H9 (cell line): ENCODE measurements at regions not wholly inside any gene's neighbourhood (a gene's known extent, or its start where the extent isn't known, plus 50 kb on each side); places are given as distances from the start of the nearest gene placed in this dataset.

Experiments used
- DNase-seq: peaks from one replicate; pipeline ENCODE4 v3.0.0-alpha.2; 2017
- H2AFZ ChIP-seq: one replicate; pipeline ENCODE4 v1.6.1; 2013; ENCODE audit warnings: mild to moderate bottlenecking, low read length, control low read depth, moderate library complexity
- H2AK5ac ChIP-seq: 2 replicates; pipeline ENCODE4 v1.6.1; 2013; ENCODE audit warnings: low read length, control low read depth, mixed read lengths; ENCODE audit not compliant: insufficient read length
- H2BK120ac ChIP-seq: one replicate; pipeline ENCODE4 v1.6.1; 2013; ENCODE audit warnings: low read depth, mild to moderate bottlenecking, low read length, control low read depth, inconsistent platforms; ENCODE audit not compliant: poor library complexity, severe bottlenecking
- H2BK12ac ChIP-seq: 2 replicates; pipeline ENCODE4 v1.6.1; 2013; ENCODE audit warnings: low read length, control low read depth, mixed read lengths, low read depth; ENCODE audit not compliant: insufficient read length
- H2BK15ac ChIP-seq: 2 replicates; pipeline ENCODE4 v1.6.1; 2013; ENCODE audit warnings: low read depth, low read length, control low read depth
- H2BK20ac ChIP-seq: one replicate; pipeline ENCODE4 v1.6.1; 2013; ENCODE audit warnings: low read depth, mild to moderate bottlenecking, low read length, control low read depth, inconsistent platforms; ENCODE audit not compliant: poor library complexity, severe bottlenecking
- H2BK5ac ChIP-seq: 2 replicates; pipeline ENCODE4 v1.6.1; 2013; ENCODE audit warnings: low read length, control low read depth, mixed read lengths; ENCODE audit not compliant: insufficient read length
- H3K14ac ChIP-seq: 2 replicates; pipeline ENCODE4 v1.6.1; 2013; ENCODE audit warnings: low read length, control low read depth; ENCODE audit not compliant: insufficient read depth
- H3K18ac ChIP-seq: 2 replicates; pipeline ENCODE4 v1.6.1; 2013; ENCODE audit warnings: low read depth, mild to moderate bottlenecking, mixed read lengths, low read length, control low read depth; ENCODE audit not compliant: insufficient read length
- H3K23ac ChIP-seq: 2 replicates; pipeline ENCODE4 v1.6.1; 2013; ENCODE audit warnings: low read length, control low read depth, mixed read lengths, low read depth; ENCODE audit not compliant: insufficient read length
- H3K23me2 ChIP-seq: 2 replicates; pipeline ENCODE4 v1.6.1; 2013; ENCODE audit warnings: low read depth, mild to moderate bottlenecking, mixed read lengths, low read length, control low read depth; ENCODE audit not compliant: insufficient read length, poor library complexity, severe bottlenecking
- H3K27ac ChIP-seq: 2 replicates; pipeline ENCODE4 v1.5.1; 2013; ENCODE audit warnings: low read length, control low read depth, mixed read lengths, low read depth; ENCODE audit not compliant: insufficient read length
- H3K27me3 ChIP-seq: 2 replicates; pipeline ENCODE4 v1.6.1; 2013; ENCODE audit warnings: low read length, control low read depth, inconsistent platforms; ENCODE audit not compliant: insufficient read depth
- H3K4ac ChIP-seq: 2 replicates; pipeline ENCODE4 v1.6.1; 2013; ENCODE audit warnings: low read depth, mild to moderate bottlenecking, control low read depth, inconsistent platforms, low read length, moderate library complexity
- H3K4me1 ChIP-seq: 2 replicates; pipeline ENCODE4 v1.6.1; 2013; ENCODE audit warnings: low read length, control low read depth, inconsistent platforms; ENCODE audit not compliant: insufficient read depth
- H3K4me2 ChIP-seq: 2 replicates; pipeline ENCODE4 v1.6.1; 2013; ENCODE audit warnings: low read length, control low read depth, mixed read lengths; ENCODE audit not compliant: insufficient read length, insufficient read depth
- H3K56ac ChIP-seq: 2 replicates; pipeline ENCODE4 v1.6.1; 2013; ENCODE audit warnings: low read depth, mild to moderate bottlenecking, mixed read lengths, low read length, control low read depth; ENCODE audit not compliant: insufficient read length
- H3K79me1 ChIP-seq: 2 replicates; pipeline ENCODE4 v1.6.1; 2013; ENCODE audit warnings: low read depth, mild to moderate bottlenecking, moderate library complexity, low read length, control low read depth, inconsistent platforms; ENCODE audit not compliant: insufficient read depth, poor library complexity, severe bottlenecking
- H3K79me2 ChIP-seq: 2 replicates; pipeline ENCODE4 v1.6.1; 2013; ENCODE audit warnings: low read length, control low read depth, inconsistent platforms; ENCODE audit not compliant: insufficient read depth
- H3K9ac ChIP-seq: 2 replicates; pipeline ENCODE4 v1.6.1; 2013; ENCODE audit warnings: low read length, control low read depth, mixed read lengths; ENCODE audit not compliant: insufficient read length; ENCODE audit errors: extremely low read depth
- H3K9me3 ChIP-seq: one replicate; pipeline ENCODE4 v1.6.1; 2013; ENCODE audit warnings: low read depth, low read length, inconsistent platforms; ENCODE audit not compliant: control insufficient read depth
- H3T11ph ChIP-seq: one replicate; pipeline ENCODE4 v1.6.1; 2013; ENCODE audit warnings: mild to moderate bottlenecking, low read length, control low read depth, inconsistent platforms
- H4K20me1 ChIP-seq: one replicate; pipeline ENCODE4 v1.6.1; 2013; ENCODE audit not compliant: control insufficient read depth, insufficient read length, insufficient read depth
- H4K5ac ChIP-seq: 2 replicates; pipeline ENCODE4 v1.6.1; 2013; ENCODE audit warnings: low read depth, mild to moderate bottlenecking, mixed read lengths, low read length, control low read depth; ENCODE audit not compliant: insufficient read length
- H4K8ac ChIP-seq: replicated peaks from 2 replicates; pipeline ENCODE4 v1.6.1; 2013; ENCODE audit warnings: low read length, control low read depth, mixed read lengths, low read depth; ENCODE audit not compliant: insufficient read length
- H4K91ac ChIP-seq: 2 replicates; pipeline ENCODE4 v1.6.1; 2013; ENCODE audit warnings: low read depth, mild to moderate bottlenecking, moderate library complexity, mixed read lengths, low read length, control low read depth; ENCODE audit not compliant: insufficient read length
- H3K27ac Mint-ChIP-seq, 3 experiments: 2 replicates in 2 of 3; 3 replicates in 1 of 3; pipeline ENCODE4 v1.8.0; 2020 to 2021; ENCODE audit warnings: mixed read lengths in 3 of 3, mild to moderate bottlenecking in 1 of 3, moderate library complexity in 1 of 3
- H3K27me3 Mint-ChIP-seq: 2 replicates; pipeline ENCODE4 v1.8.0; 2021; ENCODE audit warnings: low read depth, mild to moderate bottlenecking, moderate library complexity, mixed read lengths
- H3K36me3 Mint-ChIP-seq, 3 experiments: 2 replicates in 2 of 3; 3 replicates in 1 of 3; pipeline ENCODE4 v1.8.0; 2020 to 2021; ENCODE audit warnings: low read depth in 3 of 3, mixed read lengths in 3 of 3; ENCODE audit not compliant: insufficient read depth in 1 of 3
- H3K4me1 Mint-ChIP-seq, 2 experiments: 2 replicates each; pipeline ENCODE4 v1.8.0; 2020; ENCODE audit warnings: mixed read lengths in 2 of 2
- H3K4me3 Mint-ChIP-seq, 2 experiments: 2 replicates in 1 of 2; 3 replicates in 1 of 2; pipeline ENCODE4 v1.8.0; 2020 to 2021; ENCODE audit warnings: mild to moderate bottlenecking in 2 of 2, mixed read lengths in 2 of 2, moderate library complexity in 1 of 2
- H3K9me3 Mint-ChIP-seq, 2 experiments: 2 replicates in 1 of 2; 3 replicates in 1 of 2; pipeline ENCODE4 v1.8.0; 2020; ENCODE audit warnings: mild to moderate bottlenecking in 2 of 2, mixed read lengths in 2 of 2, moderate library complexity in 1 of 2
- CTCF ChIP-seq: fragments of 200-600 bp; sonication (generic); conservative IDR thresholded peaks from 3 replicates; pipeline ENCODE4 v1.8.0; 2021; ENCODE audit warnings: antibody characterized with exemption, mild to moderate bottlenecking
- WGBS: extraction: QIAGEN DNeasy Blood & Tissue Kit; methylation state at CpG from one replicate; pipeline ENCODE4 v1.1.7; 2013; ENCODE audit warnings: missing lambda C conversion rate, low lambda C conversion rate, mixed read lengths; ENCODE audit not compliant: insufficient read length; ENCODE audit errors: extremely low coverage; 5-methylcytosine and 5-hydroxymethylcytosine counted together

- Mint-ChIP-seq H3K9me3 (no peaks in the 10 kb centered on the region), H3K27ac (no peak overlapping the region), H3K36me3 (no peaks in the 10 kb centered on the region), H3K4me1 (peaks cover 5 to 12% of the 10 kb centered on the region in 2 experiments; a peak in 3 of 4 replicates), H3K27me3 (no peaks in the 10 kb centered on the region), H3K4me3 (no peak overlapping the region)
- H3K9ac ChIP-seq, result no peak overlapping the region
- H2BK120ac ChIP-seq, result no peak overlapping the region
- H3K56ac ChIP-seq, result no peak overlapping the region
- H3K18ac ChIP-seq, result no peak overlapping the region
- H2BK20ac ChIP-seq, result no peak overlapping the region
- no peak overlapping the region for H4K5ac ChIP-seq
- H3K4me1 ChIP-seq, result no peaks in the 10 kb centered on the region
- H3K79me1 ChIP-seq, result no peaks in the 10 kb centered on the region
- H3K9me3 ChIP-seq, result no peaks in the 10 kb centered on the region
- H2BK12ac ChIP-seq, result no peak overlapping the region
- H3K4me2 ChIP-seq, result no peak overlapping the region
- no peak overlapping the region for H2BK15ac ChIP-seq
- no peak for TF ChIP-seq CTCF
- H3K4ac ChIP-seq, result no peak overlapping the region
- H3K14ac ChIP-seq, result no peak overlapping the region
- no peaks in the 10 kb centered on the region for H3K79me2 ChIP-seq
- no peak overlapping the region for H3K27ac ChIP-seq
- H3K23ac ChIP-seq, result no peak overlapping the region
- H4K8ac ChIP-seq, result no peak overlapping the region
- no peak overlapping the region for H4K91ac ChIP-seq
- DNase-seq, result no peak
- no CpG with 5 or more reads among the region's 1 CpG for WGBS
- H2BK5ac ChIP-seq, result no peak overlapping the region
- H3T11ph ChIP-seq, result no peak overlapping the region
- no peak overlapping the region for H2AK5ac ChIP-seq
- no peaks in the 10 kb centered on the region for H4K20me1 ChIP-seq
- no peak overlapping the region for H2AFZ ChIP-seq
- H3K23me2 ChIP-seq, result no peaks in the 10 kb centered on the region
- H3K27me3 ChIP-seq, result no peaks in the 10 kb centered on the region
Observed at GRCh38 chr13:78786459-78786858, 127.5 kb upstream of the OBI1 start.
